GM12864 (cell line): ENCODE measurements at regions not wholly inside any gene's neighbourhood (a gene's known extent, or its start where the extent isn't known, plus 50 kb on each side); places are given as distances from the start of the nearest gene placed in this dataset.

Experiments used
- DNase-seq: peaks from one replicate; pipeline ENCODE4 v3.0.0-alpha.2; 2011; ENCODE audit warnings: low read depth
- H3K4me3 ChIP-seq: 2 replicates; pipeline ENCODE4 v1.5.1; 2011; ENCODE audit warnings: mild to moderate bottlenecking, low read depth, low read length, control low read depth
- TF ChIP-seq, protein P1 (sequence below): IDR thresholded peaks from 2 replicates; pipeline ENCODE4 v1.5.1; 2011; ENCODE audit warnings: low read depth, mild to moderate bottlenecking, moderate library complexity, low read length, control low read depth, inconsistent platforms; ENCODE audit errors: missing control alignments

DNA sequence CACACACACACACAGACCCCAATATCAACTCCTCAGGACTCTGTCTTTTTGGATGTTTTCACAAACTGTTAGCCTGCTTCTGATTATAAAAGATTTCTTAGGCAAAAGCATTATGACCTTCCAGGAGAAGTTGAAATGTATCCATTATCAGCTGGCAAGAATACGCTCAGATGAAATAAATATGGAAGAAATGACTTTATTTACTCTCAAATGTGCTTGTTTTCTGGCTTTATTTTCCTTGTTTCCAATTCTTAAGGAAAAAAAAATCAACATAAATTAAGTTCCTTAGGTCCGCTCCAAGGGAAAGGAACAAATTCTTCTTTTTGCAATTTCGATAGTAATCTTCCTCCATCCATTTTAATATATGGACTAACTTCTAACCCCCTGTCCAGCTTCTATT is 175.6 kb upstream of the HCCS start:
- TF ChIP-seq, protein P1, sequence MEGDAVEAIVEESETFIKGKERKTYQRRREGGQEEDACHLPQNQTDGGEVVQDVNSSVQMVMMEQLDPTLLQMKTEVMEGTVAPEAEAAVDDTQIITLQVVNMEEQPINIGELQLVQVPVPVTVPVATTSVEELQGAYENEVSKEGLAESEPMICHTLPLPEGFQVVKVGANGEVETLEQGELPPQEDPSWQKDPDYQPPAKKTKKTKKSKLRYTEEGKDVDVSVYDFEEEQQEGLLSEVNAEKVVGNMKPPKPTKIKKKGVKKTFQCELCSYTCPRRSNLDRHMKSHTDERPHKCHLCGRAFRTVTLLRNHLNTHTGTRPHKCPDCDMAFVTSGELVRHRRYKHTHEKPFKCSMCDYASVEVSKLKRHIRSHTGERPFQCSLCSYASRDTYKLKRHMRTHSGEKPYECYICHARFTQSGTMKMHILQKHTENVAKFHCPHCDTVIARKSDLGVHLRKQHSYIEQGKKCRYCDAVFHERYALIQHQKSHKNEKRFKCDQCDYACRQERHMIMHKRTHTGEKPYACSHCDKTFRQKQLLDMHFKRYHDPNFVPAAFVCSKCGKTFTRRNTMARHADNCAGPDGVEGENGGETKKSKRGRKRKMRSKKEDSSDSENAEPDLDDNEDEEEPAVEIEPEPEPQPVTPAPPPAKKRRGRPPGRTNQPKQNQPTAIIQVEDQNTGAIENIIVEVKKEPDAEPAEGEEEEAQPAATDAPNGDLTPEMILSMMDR = no peak
- no peak for DNase-seq
- H3K4me3 ChIP-seq = no peak overlapping the region

DNA sequence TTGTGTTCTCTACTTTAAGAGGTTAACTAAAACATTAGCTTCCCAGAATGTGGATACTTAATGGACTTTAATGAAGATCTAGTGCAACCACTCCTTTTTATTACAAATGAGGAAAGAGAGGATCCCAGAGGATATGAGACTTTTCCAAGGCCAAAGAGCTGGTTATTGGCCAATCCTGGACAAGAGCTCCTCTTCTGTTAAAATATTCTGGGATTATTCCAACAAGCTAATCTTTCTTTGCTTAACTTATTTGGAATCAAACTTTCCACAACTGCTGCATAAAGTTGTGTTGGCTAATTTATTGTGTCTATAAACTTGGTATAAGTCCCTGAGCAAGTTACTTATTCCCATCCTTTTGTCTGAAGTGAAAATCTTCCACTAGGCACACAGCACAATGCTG is 174.2 kb upstream of the HCCS start:
- TF ChIP-seq, protein P1 = no peak
- DNase-seq = no peak

DNA sequence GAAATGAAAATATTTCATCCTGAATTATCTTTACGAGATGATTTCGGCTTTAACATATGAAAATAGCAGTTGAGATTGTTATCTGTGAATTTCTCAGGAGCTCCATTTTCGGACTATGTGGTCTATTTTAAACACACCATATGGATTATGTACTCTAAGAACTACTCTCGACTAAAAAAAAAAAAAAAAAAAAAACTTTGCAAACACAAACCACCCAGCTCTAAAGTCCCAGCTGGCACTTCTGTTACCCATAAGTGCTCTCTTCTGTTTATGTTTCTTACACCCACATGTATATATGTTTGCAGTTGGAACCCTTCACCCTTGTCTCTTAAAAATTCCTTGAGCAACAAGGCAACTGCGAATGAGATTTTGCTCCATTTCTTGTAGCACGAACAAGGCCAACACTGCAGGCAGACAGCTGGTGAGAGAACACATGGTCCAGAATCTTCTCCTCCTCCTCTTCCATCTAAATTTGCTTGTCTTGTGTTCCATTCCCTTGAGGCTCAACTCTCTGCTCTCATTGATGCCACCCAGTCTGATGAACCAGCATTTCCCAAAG is 172.7 kb upstream of the HCCS start:
- no peak overlapping the region for H3K4me3 ChIP-seq
- DNase-seq = no peak
- TF ChIP-seq, protein P1 = no peak

More for the DNA sequence above, 174.2 kb upstream of the HCCS start:
- no peak overlapping the region for H3K4me3 ChIP-seq

DNA sequence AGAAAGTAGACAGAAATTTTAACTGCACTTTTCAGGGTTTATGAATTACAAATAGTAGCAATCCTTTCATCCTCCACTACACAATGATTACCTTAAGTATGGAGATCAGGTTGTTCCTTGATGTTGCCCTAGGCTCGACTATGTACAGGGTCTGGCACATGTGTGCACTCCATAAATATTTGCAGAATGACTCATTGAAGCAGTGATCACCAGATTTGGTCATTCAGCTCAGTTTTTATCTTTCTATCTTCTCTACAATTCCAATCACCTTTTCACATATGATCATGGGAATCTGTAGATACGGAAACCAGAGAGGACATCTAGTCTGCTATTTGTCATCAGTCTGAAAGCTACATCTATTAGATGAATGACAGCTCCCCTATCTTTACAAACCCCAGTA is 171.7 kb upstream of the HCCS start:
- no peak overlapping the region for H3K4me3 ChIP-seq
- TF ChIP-seq, protein P1 = no peak
- no peak for DNase-seq

DNA sequence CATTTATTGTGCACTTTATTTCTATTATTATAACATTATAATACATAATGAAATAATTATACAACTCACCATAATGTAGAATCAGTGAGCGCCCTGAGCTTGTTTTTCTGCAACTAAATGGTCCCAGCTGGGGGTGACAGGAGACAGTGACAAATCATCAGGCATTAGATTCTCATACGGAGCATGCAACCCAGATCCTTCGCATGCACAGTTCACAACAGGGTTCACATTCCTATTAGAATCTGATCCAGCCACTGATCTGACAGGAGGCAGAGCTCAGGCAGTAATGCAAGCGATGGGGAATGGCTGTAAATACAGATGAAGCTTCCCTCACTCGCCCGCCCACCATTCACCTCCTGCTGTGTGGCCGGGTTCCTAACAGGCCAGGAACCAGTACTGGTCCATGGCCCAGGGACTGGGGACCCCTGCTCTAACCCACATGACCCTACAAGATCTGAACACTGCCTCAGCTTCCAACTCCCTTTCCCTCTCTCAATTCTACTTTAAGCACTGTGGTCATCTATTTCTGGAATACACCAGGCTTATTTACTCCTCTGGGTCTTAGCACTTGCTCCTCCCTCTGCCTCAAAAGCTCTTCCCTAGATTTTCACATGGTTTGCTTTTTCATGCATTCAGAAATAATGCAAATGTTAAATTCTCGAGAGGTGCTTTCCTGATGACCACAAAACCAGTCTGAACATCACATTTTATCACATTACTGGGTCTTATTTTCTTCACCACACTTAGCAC is 166.8 kb upstream of the HCCS start:
- TF ChIP-seq, protein P1 = no peak
- H3K4me3 ChIP-seq = no peak overlapping the region
- no peak for DNase-seq

DNA sequence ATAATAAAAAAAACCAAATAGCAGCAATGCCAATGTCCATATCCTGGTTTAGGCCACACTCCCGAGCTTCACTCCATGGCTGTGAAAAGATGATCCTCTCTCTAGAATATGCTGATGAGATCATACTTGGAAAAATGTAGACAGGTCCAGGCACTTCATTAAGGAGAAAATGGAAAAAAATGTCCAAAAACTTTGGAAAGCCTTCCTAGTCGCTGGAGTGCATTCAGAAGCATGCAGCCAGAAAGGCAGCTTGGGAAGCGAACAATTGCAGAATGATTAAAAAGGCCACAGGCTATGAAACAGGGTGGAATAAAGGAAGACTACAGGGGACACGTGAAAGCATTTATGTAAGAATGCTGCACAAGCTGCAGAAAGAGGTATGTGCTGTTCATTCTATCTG is 165.6 kb upstream of the HCCS start:
- no peak overlapping the region for H3K4me3 ChIP-seq
- TF ChIP-seq, protein P1 = no peak
- no peak for DNase-seq

DNA sequence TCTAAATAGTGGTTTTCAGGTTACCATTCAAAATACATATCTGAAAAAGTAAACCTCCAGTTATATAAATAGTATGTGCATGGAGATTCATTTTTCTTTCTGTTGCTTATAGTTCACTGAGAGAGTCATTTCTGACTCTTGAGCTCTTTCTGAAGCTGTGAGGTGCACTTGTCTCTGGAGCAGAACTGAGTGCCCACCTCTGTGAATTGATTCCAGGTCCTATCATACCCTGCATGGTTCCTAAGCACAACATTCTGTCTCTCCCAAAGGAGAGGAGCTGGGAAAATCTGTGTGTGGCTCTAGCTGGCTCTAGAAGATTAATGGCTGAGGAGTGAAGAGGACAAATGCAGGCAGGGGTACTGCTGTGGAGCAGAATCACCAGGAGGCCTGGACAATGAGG is 161.6 kb upstream of the HCCS start:
- DNase-seq = no peak
- H3K4me3 ChIP-seq = no peak overlapping the region
- TF ChIP-seq, protein P1 = no peak
